HG03565 (cell line): ENCODE measurements at regions not wholly inside any gene's neighbourhood (a gene's known extent, or its start where the extent isn't known, plus 50 kb on each side); places are given as distances from the start of the nearest gene placed in this dataset.

Experiments used
- ATAC-seq: cut with Tn5 transposase; IDR thresholded peaks from one replicate; pipeline ENCODE4 v1.9.1; 2021; ENCODE audit warnings: mild to moderate bottlenecking, moderate library complexity; ENCODE audit not compliant: unreplicated experiment

- ATAC-seq, result no peak
Observed at GRCh38 chr2:8159966-8160603, 521.8 kb upstream of the ID2 start.

DNA sequence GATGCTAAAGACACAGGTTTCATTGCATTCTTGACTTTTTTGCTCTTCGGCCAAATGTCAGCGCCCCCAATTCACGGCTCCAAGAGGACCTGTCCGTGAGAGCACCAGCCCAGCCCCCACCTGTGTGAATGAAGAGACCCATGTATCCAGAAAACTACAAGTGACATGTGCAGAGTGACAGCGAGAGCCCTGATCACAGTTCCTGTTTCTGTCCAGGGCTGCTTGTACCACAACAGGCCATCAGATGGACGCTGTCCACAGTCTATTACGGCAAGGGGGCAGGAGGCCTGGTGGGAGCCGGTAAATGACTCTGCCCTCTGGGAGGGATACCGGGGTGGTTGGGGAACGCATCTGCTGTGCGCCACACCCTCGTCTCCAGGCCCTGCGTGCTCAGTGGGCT, 520.9 kb upstream of the ID2 start:
- ATAC-seq, result no peak

- no peak for ATAC-seq
Observed at GRCh38 chr2:8162552-8162951, 519.3 kb upstream of the ID2 start.

GRCh38 chr2:8165550-8165949, 516.3 kb upstream of the ID2 start:
- no peak for ATAC-seq

- no peak for ATAC-seq
Observed at GRCh38 chr2:8168022-8168717, 513.7 kb upstream of the ID2 start.

- ATAC-seq, result no peak
Observed at GRCh38 chr2:8168876-8169424, 512.9 kb upstream of the ID2 start.

- ATAC-seq, result no peak
Observed at GRCh38 chr2:8169443-8169842, 512.4 kb upstream of the ID2 start.

- no peak for ATAC-seq
Observed at GRCh38 chr2:8170552-8171327, 511.1 kb upstream of the ID2 start.

GRCh38 chr2:8171608-8172007, 510.2 kb upstream of the ID2 start:
- no peak for ATAC-seq

- no peak for ATAC-seq
Observed at GRCh38 chr2:8172661-8173060, 509.2 kb upstream of the ID2 start.

- ATAC-seq, result no peak
Observed at GRCh38 chr2:8174641-8175257, 507.1 kb upstream of the ID2 start.

DNA sequence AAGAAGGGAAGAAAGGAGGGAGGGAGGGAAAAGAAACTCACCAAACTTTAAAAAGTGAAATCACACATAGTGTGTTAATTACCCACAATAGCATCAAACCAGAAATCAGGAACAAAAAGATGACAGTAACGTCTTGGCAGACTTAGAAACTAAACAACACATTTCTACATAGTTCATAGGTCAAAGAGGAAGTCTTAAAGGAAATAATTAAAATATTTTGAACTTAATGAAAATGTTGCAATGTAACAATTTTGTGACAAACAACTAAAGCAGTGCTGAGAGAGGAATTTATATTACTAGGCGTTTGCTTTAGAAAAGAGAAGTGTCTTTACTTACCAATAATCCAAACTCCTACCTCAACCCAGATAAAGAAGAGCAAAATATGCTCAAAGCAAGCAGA, 505.0 kb upstream of the ID2 start:
- ATAC-seq, result no peak

DNA sequence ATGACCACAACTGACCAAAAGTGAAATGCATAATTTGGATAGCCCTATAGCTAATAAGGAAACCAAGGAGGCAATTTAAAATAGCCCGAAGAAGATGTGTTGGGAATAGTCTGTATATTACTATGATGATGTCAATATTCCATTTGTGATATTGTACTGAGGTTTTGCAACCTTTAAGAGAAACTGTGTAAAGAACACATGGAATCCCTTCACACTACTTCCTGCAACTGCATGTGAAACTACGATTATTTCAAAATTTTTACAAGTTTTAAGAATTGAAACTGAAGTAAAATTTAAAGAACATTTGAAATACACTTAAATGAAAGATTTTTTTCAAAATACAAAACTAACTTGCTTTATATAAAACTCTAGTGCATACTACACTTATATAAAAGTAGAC, 504.3 kb upstream of the ID2 start:
- ATAC-seq, result no peak

- no peak for ATAC-seq
Observed at GRCh38 chr2:8178911-8179310, 502.9 kb upstream of the ID2 start.

GRCh38 chr2:8189316-8189715, 492.5 kb upstream of the ID2 start:
- no peak for ATAC-seq

DNA sequence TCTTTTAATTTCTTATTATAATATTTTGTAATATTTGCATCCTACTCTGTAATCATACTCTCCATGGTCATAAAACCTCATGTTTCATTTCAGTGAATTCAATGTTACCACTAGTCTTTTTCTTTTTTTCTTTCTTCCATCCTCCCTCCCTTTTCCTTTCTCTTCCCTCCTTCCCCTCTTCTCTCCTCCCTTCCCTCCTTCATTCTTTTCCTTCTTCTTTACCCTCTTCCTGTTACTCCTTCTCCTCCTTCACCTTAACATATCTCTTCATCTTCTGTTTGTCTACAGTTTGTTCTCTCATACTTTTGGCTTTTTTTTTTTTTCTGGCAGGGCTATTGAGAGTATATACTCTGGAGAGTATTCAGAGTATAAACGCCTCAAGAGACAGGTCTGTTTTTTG, 491.6 kb upstream of the ID2 start:
- no peak for ATAC-seq

DNA sequence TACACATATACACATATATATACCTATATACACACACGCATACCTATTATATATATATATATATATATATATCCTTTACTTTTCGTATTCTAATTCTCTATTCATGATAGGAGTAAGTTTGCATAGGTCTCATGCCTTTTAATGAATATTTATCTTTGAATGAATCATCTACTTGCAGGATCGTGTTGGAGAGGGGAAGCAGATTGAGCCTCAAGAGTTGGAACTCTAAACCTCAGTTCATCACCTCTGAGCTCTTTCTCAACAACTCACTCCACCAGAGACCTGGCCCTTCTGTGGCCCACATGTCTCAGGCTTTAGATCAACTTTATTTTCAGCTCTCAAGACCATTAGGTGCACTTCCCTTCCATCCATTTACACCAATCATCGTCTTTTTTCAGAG, 490.4 kb upstream of the ID2 start:
- ATAC-seq, result no peak

- no peak for ATAC-seq
Observed at GRCh38 chr2:8193146-8193545, 488.7 kb upstream of the ID2 start.

GRCh38 chr2:8193686-8194615, 487.9 kb upstream of the ID2 start:
- no peak for ATAC-seq

DNA sequence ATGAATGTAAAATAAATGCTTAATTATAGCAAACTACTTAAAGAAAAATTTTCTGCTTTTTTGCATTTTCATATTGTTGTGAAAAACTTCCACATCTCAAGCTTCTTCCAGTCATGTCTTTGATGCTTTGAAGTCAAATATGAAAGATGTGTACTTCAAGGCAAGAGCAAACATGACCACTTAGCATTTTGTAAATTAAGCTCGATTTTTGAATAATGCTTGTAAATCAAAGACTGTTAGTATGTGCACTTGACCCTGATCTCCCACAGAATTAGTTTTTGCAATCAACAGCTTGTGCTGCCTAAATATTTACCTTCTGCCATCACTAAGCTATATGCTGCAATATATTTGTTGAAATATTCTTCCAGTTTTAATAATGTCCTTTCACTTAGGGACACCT, 486.1 kb upstream of the ID2 start:
- ATAC-seq, result no peak
